GM06990 (cell line): ENCODE measurements at regions not wholly inside any gene's neighbourhood (a gene's known extent, or its start where the extent isn't known, plus 50 kb on each side); places are given as distances from the start of the nearest gene placed in this dataset.

Experiments used
- DNase-seq: peaks from one replicate; pipeline ENCODE4 v3.0.0-alpha.2; 2011; ENCODE audit not compliant: insufficient read length; ENCODE audit errors: extremely low read depth
- H3K27me3 ChIP-seq: replicated peaks from 2 replicates; pipeline ENCODE4 v1.6.0; 2011; ENCODE audit warnings: low read length; ENCODE audit not compliant: control insufficient read depth, insufficient read depth
- H3K36me3 ChIP-seq: 2 replicates; pipeline ENCODE4 v1.5.1; 2011; ENCODE audit warnings: low read length; ENCODE audit not compliant: control insufficient read depth, insufficient read depth
- H3K4me3 ChIP-seq: replicated peaks from 2 replicates; pipeline ENCODE4 v1.5.1; 2011; ENCODE audit warnings: low read depth, mild to moderate bottlenecking, control low read depth, low read length
- CTCF ChIP-seq: IDR thresholded peaks from 2 replicates; pipeline ENCODE4 v1.5.1; 2011; ENCODE audit warnings: low read length, control low read depth, mild to moderate bottlenecking, inconsistent platforms; ENCODE audit not compliant: insufficient read depth, poor library complexity, severe bottlenecking

GRCh38 chr7:54860003-54860775 lies 101.2 kb upstream of the SEC61G start:
- Histone ChIP-seq H3K4me3 (no peak overlapping the region), H3K36me3 (no peaks in the 10 kb centered on the region), H3K27me3 (no peaks in the 10 kb centered on the region; the same call in 1 of the 2 replicates)
- TF ChIP-seq CTCF = no peak
- no peak for DNase-seq

DNA sequence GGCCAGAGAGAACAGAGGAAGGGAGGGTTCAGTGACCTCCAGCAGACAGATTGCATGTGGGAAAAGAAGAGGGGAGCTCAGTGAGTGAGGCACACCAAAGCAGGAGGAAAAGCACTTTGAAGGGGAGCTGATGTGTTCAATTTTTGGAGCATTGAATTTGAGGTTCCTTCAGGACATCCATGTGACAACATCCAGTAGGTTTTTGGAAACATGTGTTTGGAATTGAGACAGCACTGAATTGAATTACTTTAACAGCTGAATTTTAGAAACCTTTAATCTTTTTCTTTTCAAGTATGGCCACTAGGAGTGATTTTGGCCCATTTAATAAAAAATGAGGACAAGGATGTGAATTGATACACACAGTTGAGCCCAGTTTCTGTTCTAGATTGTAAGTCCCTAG lies 101.8 kb upstream of the SEC61G start:
- no peak for TF ChIP-seq CTCF
- no peak for DNase-seq
- H3K27me3 ChIP-seq = no peaks in the 10 kb centered on the region; the same call in 1 of the 2 replicates
- no peaks in the 10 kb centered on the region for H3K36me3 ChIP-seq
- H3K4me3 ChIP-seq = no peak overlapping the region

DNA sequence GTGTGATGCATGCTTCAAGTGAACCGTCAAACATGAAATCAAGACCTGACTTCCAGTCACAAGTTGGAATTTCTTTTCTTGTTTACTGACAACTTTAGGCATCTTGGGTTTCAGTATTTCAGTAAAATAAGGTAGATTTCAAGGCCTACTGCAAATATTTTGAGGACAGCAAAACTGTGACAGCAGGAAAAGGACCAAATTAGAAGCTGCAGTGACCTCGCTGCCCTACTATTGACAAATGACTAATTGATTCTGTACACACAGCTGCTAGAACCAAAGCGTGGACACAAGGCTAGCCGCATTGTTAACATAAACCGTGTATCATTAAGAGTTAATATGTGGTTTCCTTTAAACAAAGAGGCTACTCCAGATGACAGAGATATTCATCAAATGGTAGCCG lies 105.7 kb upstream of the SEC61G start:
- no peak for DNase-seq
- Histone ChIP-seq H3K4me3 (no peak overlapping the region), H3K36me3 (no peaks in the 10 kb centered on the region), H3K27me3 (no peaks in the 10 kb centered on the region; the same call in 1 of the 2 replicates)
- TF ChIP-seq CTCF = no peak

DNA sequence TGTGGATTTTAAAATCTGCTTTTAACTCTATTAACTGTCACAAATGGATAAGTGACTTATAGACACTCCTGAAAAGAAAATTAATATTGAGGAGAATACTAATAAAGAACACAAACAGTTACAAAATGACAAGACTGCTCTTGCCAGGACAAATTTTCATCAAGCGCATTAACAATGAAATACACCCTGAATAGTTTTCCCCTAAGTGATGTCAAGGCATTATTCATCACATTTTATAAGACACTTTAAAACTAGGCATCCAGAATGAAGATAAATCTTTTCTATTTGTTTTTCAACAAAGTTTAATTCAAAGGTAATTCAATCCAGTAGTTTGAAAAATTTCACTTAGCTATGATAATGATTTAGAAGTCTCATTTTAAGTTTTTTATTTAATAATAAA lies 110.5 kb upstream of the SEC61G start:
- Histone ChIP-seq H3K36me3 (no peaks in the 10 kb centered on the region), H3K27me3 (no peaks in the 10 kb centered on the region), H3K4me3 (no peak overlapping the region)
- TF ChIP-seq CTCF = no peak
- DNase-seq = no peak

DNA sequence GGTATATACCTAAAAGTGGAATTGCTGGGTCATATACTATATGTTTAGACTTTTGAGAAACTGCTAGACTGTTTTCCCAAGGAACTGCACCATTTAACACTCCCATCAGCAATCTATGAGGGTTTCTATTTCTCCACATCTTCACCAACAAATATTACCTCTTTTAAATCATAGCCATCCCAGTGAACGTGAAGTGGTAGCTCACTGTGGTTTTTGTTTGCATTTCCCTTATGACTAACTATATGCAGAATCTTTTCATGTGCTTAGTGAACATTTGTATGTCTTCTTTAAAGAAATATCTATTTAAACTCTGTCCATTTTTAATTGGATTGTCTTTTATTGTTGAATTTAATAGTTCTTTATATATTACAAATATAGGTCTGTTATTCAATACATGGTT lies 115.8 kb upstream of the SEC61G start:
- TF ChIP-seq CTCF = no peak
- no peak overlapping the region for H3K4me3 ChIP-seq
- no peak for DNase-seq
- H3K27me3 ChIP-seq = no peaks in the 10 kb centered on the region
- H3K36me3 ChIP-seq = no peaks in the 10 kb centered on the region
